Activated T-helper 17 cell treated with anti-CD3 and anti-CD28 coated beads, Interleukin-2, amount 50 U/mL, for 72 hours (primary cell): ENCODE measurements at regions not wholly inside any gene's neighbourhood (a gene's known extent, or its start where the extent isn't known, plus 50 kb on each side); places are given as distances from the start of the nearest gene placed in this dataset.
"Not testable (repeated sequence)": the region's sequence is repeated elsewhere in the genome, so short reads cannot be mapped to it uniquely, and the experiment has no call there.

ENCODE experiments used
- ATAC-seq: fragments of 150-1000 bp; cut with Tn5 transposase; replicated peaks from 2 replicates; pipeline ENCODE4 v1.10.0; 2021; ENCODE audit warnings: mild to moderate bottlenecking, moderate library complexity
- H3K27ac Mint-ChIP-seq: one replicate; pipeline ENCODE4 v1.8.0; 2022; ENCODE audit warnings: mixed read lengths
- H3K27me3 Mint-ChIP-seq: one replicate; pipeline ENCODE4 v1.8.0; 2022; ENCODE audit warnings: mixed read lengths
- H3K36me3 Mint-ChIP-seq: one replicate; pipeline ENCODE4 v1.8.0; 2022; ENCODE audit warnings: low read depth, mild to moderate bottlenecking, mixed read lengths
- H3K4me1 Mint-ChIP-seq: one replicate; pipeline ENCODE4 v1.8.0; 2022; ENCODE audit warnings: mixed read lengths
- H3K4me3 Mint-ChIP-seq: one replicate; pipeline ENCODE4 v1.8.0; 2022; ENCODE audit warnings: mild to moderate bottlenecking, mixed read lengths
- H3K9me3 Mint-ChIP-seq: one replicate; pipeline ENCODE4 v1.8.0; 2022; ENCODE audit warnings: mixed read lengths

- Mint-ChIP-seq H3K9me3 (peaks cover 8% of the 10 kb centered on the region), H3K27ac (no peak overlapping the region), H3K36me3 (no peaks in the 10 kb centered on the region), H3K27me3 (peaks cover 24% of the 10 kb centered on the region), H3K4me1 (no peaks in the 10 kb centered on the region), H3K4me3 (no peak overlapping the region)
- no peak for ATAC-seq
These were observed 536.3 kb downstream of the PTPRU start for GRCh38 chr1:29772584-29773100.

- ATAC-seq, result no peak
- no peaks in the 10 kb centered on the region for H3K4me1 Mint-ChIP-seq
- H3K27me3 Mint-ChIP-seq, result peaks cover 23% of the 10 kb centered on the region
- no peaks in the 10 kb centered on the region for H3K9me3 Mint-ChIP-seq
- H3K27ac Mint-ChIP-seq, result no peak overlapping the region
- no peak overlapping the region for H3K4me3 Mint-ChIP-seq
- no peaks in the 10 kb centered on the region for H3K36me3 Mint-ChIP-seq
These were observed 531.6 kb downstream of the PTPRU start for GRCh38 chr1:29767769-29768425.

GRCh38 chr1:29767088-29767685 lies 530.9 kb downstream of the PTPRU start:
- Mint-ChIP-seq H3K36me3 (no peaks in the 10 kb centered on the region), H3K27me3 (peaks cover 23% of the 10 kb centered on the region), H3K27ac (no peak overlapping the region), H3K4me1 (no peaks in the 10 kb centered on the region), H3K9me3 (no peaks in the 10 kb centered on the region), H3K4me3 (no peak overlapping the region)
- ATAC-seq, result no peak

- Mint-ChIP-seq H3K9me3 (no peaks in the 10 kb centered on the region), H3K4me3 (no peak overlapping the region), H3K4me1 (no peaks in the 10 kb centered on the region), H3K27me3 (peaks cover 22% of the 10 kb centered on the region), H3K27ac (no peak overlapping the region), H3K36me3 (no peaks in the 10 kb centered on the region)
- ATAC-seq, result no peak
These were observed 526.3 kb downstream of the PTPRU start for GRCh38 chr1:29762635-29763034.

GRCh38 chr1:29761159-29761928 lies 525.0 kb downstream of the PTPRU start:
- ATAC-seq, result no peak
- no peaks in the 10 kb centered on the region for H3K36me3 Mint-ChIP-seq
- H3K9me3 Mint-ChIP-seq, result no peaks in the 10 kb centered on the region

GRCh38 chr1:29760067-29760564 lies 523.8 kb downstream of the PTPRU start:
- Mint-ChIP-seq H3K9me3 (no peaks in the 10 kb centered on the region), H3K27me3 (peaks cover 14% of the 10 kb centered on the region), H3K27ac (no peak overlapping the region), H3K4me3 (no peak overlapping the region), H3K36me3 (no peaks in the 10 kb centered on the region), H3K4me1 (no peaks in the 10 kb centered on the region)
- no peak for ATAC-seq

More at GRCh38 chr1:29761159-29761928, 525.0 kb downstream of the PTPRU start:
- Mint-ChIP-seq H3K4me1 (no peaks in the 10 kb centered on the region), H3K4me3 (no peak overlapping the region), H3K27ac (no peak overlapping the region), H3K27me3 (peaks cover 14% of the 10 kb centered on the region)

GRCh38 chr1:29758781-29759499 lies 522.6 kb downstream of the PTPRU start:
- ATAC-seq, result no peak
- H3K27me3 Mint-ChIP-seq, result peaks cover 10% of the 10 kb centered on the region
- no peaks in the 10 kb centered on the region for H3K9me3 Mint-ChIP-seq
- no peaks in the 10 kb centered on the region for H3K4me1 Mint-ChIP-seq
- no peaks in the 10 kb centered on the region for H3K36me3 Mint-ChIP-seq
- H3K4me3 Mint-ChIP-seq, result no peak overlapping the region
- no peak overlapping the region for H3K27ac Mint-ChIP-seq

GRCh38 chr1:29757866-29758780 lies 521.8 kb downstream of the PTPRU start:
- Mint-ChIP-seq H3K27ac (no peak overlapping the region), H3K27me3 (peaks cover 6% of the 10 kb centered on the region), H3K4me1 (no peaks in the 10 kb centered on the region), H3K9me3 (no peaks in the 10 kb centered on the region), H3K4me3 (no peak overlapping the region), H3K36me3 (no peaks in the 10 kb centered on the region)
- no peak for ATAC-seq

- H3K27me3 Mint-ChIP-seq, result peaks cover 4% of the 10 kb centered on the region
- H3K9me3 Mint-ChIP-seq, result no peaks in the 10 kb centered on the region
- H3K4me1 Mint-ChIP-seq, result no peaks in the 10 kb centered on the region
- no peak for ATAC-seq
- H3K27ac Mint-ChIP-seq, result no peak overlapping the region
- no peak overlapping the region for H3K4me3 Mint-ChIP-seq
- no peaks in the 10 kb centered on the region for H3K36me3 Mint-ChIP-seq
These were observed 520.8 kb downstream of the PTPRU start for GRCh38 chr1:29756901-29757725.

- Mint-ChIP-seq H3K27ac (no peak overlapping the region), H3K4me3 (no peak overlapping the region)
These were observed 520.2 kb downstream of the PTPRU start for GRCh38 chr1:29756498-29756897.

GRCh38 chr1:29756085-29756484 lies 519.8 kb downstream of the PTPRU start:
- no peak for ATAC-seq
- Mint-ChIP-seq H3K27me3 (peaks cover 1% of the 10 kb centered on the region), H3K27ac (no peak overlapping the region)

More at GRCh38 chr1:29756498-29756897, 520.2 kb downstream of the PTPRU start:
- Mint-ChIP-seq H3K9me3 (no peaks in the 10 kb centered on the region), H3K4me1 (no peaks in the 10 kb centered on the region), H3K36me3 (no peaks in the 10 kb centered on the region), H3K27me3 (no peaks in the 10 kb centered on the region)
- no peak for ATAC-seq

GRCh38 chr1:29755412-29756015 lies 519.2 kb downstream of the PTPRU start:
- not testable (repeated sequence) for H3K4me3 Mint-ChIP-seq, H3K36me3 Mint-ChIP-seq, H3K27me3 Mint-ChIP-seq, H3K9me3 Mint-ChIP-seq, ATAC-seq, H3K27ac Mint-ChIP-seq, H3K4me1 Mint-ChIP-seq

More at GRCh38 chr1:29756085-29756484, 519.8 kb downstream of the PTPRU start:
- Mint-ChIP-seq H3K36me3 (no peaks in the 10 kb centered on the region), H3K4me3 (no peak overlapping the region), H3K4me1 (no peaks in the 10 kb centered on the region), H3K9me3 (no peaks in the 10 kb centered on the region)
